Right lung (tissue), 2 donors: ENCODE measurements at regions not wholly inside any gene's neighbourhood (a gene's known extent, or its start where the extent isn't known, plus 50 kb on each side); places are given as distances from the start of the nearest gene placed in this dataset.
A peak's percentile ranks its signal among the peaks of the same experiment; 100 is the strongest.

ENCODE experiments used
- DNase-seq, 2 donors: peaks; one replicate each; pipeline ENCODE4 v3.0.0-alpha.2; 2013

DNA sequence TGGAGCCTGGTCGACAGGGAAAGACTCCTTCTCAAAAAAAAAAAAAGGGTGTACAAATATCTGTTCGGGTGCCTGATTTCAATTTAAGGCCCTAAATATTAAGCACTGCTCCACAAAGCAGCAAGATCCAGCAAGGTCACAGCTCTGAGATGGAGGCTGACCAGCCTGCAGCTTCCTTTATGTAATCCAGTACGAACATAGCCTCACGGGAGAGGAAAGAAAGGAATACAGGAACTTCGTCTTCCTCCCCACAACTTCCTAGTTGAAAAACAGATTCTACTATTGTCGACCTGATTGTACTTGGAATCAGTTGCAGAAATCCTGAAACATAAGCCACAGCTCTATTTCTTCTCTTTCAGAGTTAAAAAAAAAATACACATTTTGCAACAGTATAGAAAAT is 53.5 kb upstream of the TBC1D9 start:
- no peak for DNase-seq

DNA sequence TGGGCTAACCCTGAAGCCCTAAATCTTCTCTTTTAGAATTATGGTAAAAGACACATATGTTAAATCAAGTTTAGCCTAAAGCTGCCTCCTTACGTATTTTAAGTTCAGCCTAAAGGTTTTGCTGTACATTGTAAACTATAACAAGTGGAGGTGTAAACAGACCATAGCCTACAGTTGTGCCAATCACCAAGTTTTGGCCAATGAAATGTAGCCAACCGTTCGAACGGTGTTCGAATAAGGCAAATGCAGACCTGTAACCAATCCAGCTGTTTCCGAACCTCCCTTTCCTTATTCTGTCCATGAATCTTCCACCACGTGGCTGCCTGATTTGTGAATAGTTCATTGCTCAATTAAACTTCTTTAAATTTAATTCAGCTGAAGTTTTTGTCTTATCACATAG is 52.1 kb upstream of the TBC1D9 start:
- no peak for DNase-seq

DNA sequence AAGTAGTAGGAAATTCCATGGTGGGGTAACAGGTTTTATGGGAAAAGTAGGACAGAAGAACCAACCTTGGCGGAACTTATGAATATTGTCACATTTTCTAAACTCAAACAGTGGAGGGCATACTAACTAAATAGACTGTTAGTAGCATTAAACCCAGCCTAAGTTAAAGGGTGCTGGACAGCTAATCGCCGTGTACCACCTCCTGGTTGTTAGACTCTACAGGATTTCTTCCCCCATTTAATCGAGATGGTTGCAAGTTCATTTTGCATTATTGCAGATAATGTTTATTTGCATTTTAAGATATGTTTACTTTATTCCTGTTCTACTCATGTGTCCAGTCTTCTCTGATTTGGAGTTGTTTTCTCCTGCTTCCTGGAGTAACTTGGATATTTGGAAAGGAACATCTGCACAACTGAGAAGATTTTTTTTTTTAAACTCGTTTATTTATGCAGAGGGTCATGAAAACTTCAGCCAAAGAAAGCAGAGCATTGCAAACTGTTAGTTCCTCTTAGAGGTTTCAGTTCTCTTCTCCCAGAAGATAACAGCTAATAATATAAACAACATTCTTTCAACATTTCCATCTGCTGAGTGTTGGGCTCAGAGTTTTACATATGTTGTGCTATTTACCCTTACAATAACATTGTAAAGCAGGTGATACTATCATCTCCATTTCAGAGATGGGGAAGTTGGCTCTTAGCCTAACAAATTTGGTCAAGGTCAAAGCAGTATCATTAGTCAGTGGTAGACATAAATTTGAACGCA is 51.5 kb upstream of the TBC1D9 start:
- DNase-seq: peak; percentile 68 to 75

DNA sequence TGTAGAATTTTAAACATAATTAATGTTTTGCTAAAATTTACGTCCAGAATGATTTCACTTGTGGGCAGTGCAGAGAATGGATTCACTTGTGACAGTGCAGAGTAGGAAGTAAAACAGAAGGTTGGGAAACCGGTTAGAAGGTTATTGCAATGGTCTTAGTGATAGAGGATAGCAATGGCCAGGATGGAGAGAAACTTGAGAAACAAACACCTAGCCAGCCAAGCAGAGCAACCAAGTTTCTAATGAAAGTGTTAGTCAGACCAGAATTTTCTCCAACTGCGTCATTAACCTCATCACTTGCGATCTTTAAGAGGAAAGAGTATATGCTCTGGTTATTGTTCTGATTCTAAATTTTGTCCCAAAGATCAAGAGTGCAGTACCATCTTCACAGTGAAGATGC is 50.0 kb upstream of the TBC1D9 start:
- DNase-seq: no peak
